NCI-H1092 treated with DMSO at 0.1 percent for 48 hours (cell line): ENCODE measurements at regions not wholly inside any gene's neighbourhood (a gene's known extent, or its start where the extent isn't known, plus 50 kb on each side); places are given as distances from the start of the nearest gene placed in this dataset.

Experiments used
- DNase-seq: peaks from one replicate; lab custom pipeline; 2025; lab: John Stamatoyannopoulos, UW

- DNase-seq: no peak
Observed at GRCh38 chr9:129270205-129270604, 92.1 kb upstream of the IER5L start.

- DNase-seq: no peak
Observed at GRCh38 chr9:129267141-129267540, 89.1 kb upstream of the IER5L start.

- DNase-seq: no peak
Observed at GRCh38 chr9:129266536-129266935, 88.5 kb upstream of the IER5L start.

GRCh38 chr9:129264388-129264787 is 86.3 kb upstream of the IER5L start:
- no peak for DNase-seq

- no peak for DNase-seq
Observed at GRCh38 chr9:129263836-129264235, 85.8 kb upstream of the IER5L start.

GRCh38 chr9:129262261-129262660 is 84.2 kb upstream of the IER5L start:
- DNase-seq: no peak

- DNase-seq: no peak
Observed at GRCh38 chr9:129259375-129259774, 81.3 kb upstream of the IER5L start.

GRCh38 chr9:129258823-129259301 is 80.8 kb upstream of the IER5L start:
- DNase-seq: no peak

GRCh38 chr9:129258124-129258822 is 80.2 kb upstream of the IER5L start:
- DNase-seq: peak; percentile 68

GRCh38 chr9:129256959-129257713 is 79.1 kb upstream of the IER5L start:
- DNase-seq: no peak

GRCh38 chr9:129254566-129255287 is 76.7 kb upstream of the IER5L start:
- no peak for DNase-seq

- no peak for DNase-seq
Observed at GRCh38 chr9:129253803-129254381, 75.8 kb upstream of the IER5L start.

GRCh38 chr9:129252937-129253802 is 75.1 kb upstream of the IER5L start:
- DNase-seq: no peak

- no peak for DNase-seq
Observed at GRCh38 chr9:129250786-129251185, 72.7 kb upstream of the IER5L start.

GRCh38 chr9:129247285-129248153 is 69.5 kb upstream of the IER5L start:
- DNase-seq: no peak

- no peak for DNase-seq
Observed at GRCh38 chr9:129245276-129245675, 67.2 kb upstream of the IER5L start.

GRCh38 chr9:129242971-129243561 is 65.0 kb upstream of the IER5L start:
- no peak for DNase-seq

GRCh38 chr9:129242191-129242941 is 64.3 kb upstream of the IER5L start:
- DNase-seq: no peak

GRCh38 chr9:129241725-129242124 is 63.7 kb upstream of the IER5L start:
- no peak for DNase-seq
